ENCODE measurements at regions not wholly inside any gene's neighbourhood (a gene's known extent, or its start where the extent isn't known, plus 50 kb on each side); places are given as distances from the start of the nearest gene placed in this dataset.
"Not testable (repeated sequence)": the region's sequence is repeated elsewhere in the genome, so short reads cannot be mapped to it uniquely, and the experiment has no call there.

DNA sequence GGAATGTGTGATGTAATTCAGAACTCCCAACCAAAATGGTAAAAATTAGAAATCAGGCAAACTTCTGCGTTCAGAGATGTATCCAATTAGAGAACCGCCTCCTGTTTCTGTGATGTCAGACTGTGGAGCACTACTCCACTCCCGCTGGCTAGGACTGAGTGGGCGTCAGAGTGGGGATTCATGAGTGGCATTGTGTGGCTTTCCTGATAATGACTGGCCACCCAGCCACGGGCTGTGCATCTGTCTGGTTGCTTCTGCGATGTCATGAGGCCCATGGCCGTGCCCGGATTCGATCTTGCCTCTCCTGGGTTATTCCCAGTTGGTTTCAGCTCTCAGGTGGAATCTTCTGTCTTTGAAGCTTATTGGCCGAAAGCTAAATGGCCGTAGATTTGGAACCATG is 87.1 kb upstream of the KCNA1 start:
- no peak for DNase-seq (ENCODE audit: low spot score)

DNA sequence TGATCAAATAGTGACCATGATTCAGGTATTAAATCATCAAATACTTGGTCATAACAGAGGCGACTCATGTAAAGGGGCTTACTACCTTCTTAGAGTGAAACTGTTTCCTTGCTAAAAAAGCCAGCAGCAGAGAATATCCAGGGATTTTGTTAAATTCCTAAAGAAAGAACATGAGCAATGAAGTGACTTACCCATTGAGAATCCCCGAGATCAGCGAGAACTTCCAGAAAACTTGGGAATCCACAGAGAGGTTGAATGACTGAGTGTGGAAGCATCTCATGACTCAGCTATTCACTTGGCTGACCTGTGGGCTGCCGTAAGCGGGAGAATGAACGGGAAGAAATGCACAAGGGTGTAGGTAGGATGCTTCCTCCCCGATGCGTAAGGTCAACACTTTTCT is 85.3 kb upstream of the KCNA1 start:
- peak; percentile 63 for DNase-seq (ENCODE audit: low spot score)

DNA sequence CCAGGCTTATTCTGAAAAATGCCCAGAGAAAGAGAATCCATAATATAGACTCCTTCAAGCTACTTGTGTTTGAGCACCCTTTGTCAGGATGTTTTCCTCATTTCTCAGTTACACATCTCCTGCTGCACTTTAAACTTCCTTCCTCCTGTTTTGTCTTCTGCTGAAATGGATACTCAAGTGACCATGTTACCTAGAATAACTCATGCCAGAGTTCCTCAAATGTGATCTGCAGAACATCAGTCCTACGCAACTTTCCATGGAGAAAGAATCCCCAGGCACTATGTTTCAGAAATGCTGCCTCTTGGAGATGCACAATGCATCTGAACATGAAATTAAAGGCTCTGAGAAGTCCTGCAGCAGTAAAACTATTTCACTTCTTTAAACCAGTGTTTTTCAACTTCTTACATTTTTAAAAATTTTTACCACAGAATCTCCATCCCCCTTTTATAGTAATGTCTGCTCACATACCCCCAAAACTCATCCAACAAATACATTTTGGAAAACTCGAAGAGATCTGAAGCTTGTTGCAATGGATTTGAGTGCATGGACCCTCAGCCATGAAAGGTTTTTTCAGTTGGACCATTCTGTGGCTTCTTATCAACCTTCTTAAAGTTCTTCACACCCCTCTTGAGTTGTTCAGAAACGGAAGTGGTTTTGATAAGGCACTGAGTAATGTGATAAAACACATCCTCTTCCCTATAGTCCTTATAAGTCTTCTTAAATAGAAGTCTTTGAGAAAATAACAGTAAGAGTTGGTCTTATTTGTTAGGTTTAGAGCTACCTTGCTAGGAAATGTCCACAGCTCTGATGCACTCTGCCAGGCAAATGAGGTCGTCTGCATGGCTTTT is 84.5 kb upstream of the KCNA1 start:
- no peak for DNase-seq (ENCODE audit: low spot score)

DNA sequence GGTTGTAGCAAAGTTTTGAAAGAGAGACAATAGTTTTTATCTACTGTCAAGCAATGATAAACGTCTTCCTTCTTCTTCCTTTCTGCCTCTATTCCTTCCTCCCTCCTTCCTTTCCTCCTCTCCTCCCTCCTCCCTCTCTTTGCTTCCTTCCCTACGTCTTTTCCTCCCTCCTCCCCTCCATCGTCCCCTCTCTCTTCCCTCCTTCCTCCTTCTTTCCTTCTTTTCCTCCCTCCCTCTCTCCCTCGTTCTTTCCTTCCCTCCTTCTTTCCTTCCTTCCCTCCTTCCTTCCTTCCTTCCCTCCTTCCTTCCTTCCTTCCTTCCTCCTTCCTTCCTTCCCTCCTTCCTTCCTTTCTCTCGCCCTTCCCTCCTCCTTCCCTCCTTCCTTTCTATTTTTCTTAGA is 82.8 kb upstream of the KCNA1 start:
- DNase-seq (ENCODE audit: low spot score): no peak

DNA sequence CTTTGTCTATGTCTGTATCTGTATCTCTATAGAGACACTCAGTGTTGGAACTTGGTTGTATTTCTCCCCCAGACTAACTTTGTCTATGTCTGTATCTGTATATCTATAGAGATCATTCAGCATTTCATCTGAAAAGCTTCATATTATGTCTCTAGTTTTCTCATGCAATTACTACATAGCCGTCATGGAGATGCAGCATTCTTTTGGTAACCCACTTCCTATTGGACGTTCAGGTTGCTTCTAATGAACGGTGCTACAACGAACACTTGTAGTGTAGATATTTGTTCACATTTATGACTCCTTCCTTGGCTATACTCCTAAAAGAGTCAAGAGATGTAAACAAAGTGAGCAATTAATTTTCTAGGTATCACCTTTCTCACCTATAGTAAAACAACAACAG is 81.5 kb upstream of the KCNA1 start:
- DNase-seq (ENCODE audit: low spot score): no peak

DNA sequence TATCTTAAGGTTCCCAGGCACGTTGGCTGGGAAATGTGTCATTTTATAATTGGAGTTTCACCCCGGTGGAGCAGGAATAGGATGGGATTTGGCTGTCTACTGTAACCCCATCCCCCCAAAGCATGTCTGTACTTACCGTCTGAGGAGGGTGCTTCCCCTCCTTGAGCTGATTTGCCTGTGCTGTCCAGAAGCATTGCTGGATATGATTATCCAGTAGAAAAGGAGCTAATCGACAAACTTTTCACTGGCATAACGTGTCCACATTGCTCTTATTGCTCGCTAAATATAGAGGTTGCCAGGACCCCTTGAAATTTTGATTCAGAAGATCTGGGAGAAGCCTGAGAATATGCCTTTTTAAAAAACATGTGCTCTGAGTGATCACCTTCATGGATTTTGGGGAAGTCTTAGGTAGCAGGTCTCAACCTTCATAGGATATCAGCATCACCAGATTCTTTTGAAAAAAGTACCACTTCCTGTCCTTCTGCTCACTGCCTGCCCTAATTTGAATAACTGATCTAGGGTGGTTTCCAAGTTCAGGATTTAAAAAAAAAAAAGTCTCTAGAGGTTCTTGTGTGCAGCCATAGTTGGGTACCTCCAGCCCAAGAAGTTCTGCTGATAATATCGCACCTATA is 80.4 kb upstream of the KCNA1 start:
- DNase-seq (ENCODE audit: low spot score): no peak

DNA sequence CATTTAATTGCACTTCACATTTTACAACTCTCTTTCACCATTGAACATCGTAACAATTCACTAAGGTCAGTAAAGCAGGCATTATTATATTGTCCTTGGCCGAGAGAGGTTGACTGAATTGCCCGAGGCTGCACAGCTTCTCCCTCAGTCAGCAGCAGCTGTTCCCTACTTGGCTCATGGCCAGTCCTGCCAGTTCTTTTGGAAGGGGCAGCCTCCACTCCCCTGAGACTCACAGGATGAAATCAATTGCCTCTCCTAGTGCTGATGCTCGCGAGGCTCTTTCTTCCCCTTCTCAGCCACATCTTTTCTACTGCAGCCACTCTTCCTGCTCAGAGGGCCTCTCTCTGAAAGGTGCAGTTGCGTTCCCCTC is 79.9 kb upstream of the KCNA1 start:
- no peak for DNase-seq (ENCODE audit: low spot score)

DNA sequence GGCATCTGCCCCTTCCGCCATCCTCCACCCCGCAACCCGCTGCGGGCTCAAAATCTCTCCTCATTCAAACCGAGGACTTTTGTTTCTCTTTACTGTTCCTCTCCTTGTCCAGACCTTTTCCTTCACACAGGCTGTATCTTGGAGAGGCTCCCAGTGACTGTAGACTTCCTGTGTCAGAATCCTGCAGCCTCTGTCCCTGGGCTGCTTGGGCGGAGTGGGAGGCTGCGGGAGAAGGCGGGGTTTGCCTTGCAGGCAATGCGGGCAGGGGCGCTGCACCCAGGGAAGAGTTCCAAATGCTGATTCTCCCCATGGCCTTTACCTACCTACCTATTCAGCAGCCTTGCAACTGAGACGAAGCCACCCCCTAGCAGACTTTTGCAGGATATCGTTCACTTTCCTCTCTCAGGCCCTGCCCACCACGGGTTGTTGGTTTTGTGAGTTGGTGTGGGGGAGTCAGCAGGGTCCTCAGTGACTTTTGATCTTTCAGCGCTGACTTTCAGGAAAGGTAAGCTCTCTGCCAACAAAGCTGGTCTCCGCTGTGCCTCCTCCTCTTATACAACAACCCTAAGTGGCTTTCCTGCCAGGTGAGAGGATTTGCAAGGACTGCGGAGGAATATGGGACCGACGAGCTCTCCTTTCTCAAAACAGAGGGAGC is 79.0 kb upstream of the KCNA1 start:
- no peak for DNase-seq (ENCODE audit: low spot score)

DNA sequence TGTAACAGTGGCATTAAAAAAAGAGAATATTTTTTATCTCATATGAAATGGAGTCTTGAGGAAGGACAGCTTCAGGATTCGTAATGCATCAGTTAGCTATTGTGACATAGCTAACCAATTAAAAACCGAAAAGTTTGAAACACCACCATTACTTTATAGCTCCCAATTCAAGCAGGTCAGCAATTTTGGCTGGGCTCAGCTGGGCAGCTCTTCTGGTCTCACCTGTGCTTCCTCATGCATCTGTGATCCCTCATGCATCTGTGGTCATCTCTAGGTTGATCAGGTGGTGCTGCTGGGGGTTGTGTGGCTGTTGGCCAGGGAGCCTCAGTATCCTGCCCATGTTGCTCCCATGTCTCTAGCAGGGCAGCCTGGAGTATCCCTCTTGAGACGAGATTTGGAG is 76.7 kb upstream of the KCNA1 start:
- DNase-seq (ENCODE audit: low spot score): no peak

DNA sequence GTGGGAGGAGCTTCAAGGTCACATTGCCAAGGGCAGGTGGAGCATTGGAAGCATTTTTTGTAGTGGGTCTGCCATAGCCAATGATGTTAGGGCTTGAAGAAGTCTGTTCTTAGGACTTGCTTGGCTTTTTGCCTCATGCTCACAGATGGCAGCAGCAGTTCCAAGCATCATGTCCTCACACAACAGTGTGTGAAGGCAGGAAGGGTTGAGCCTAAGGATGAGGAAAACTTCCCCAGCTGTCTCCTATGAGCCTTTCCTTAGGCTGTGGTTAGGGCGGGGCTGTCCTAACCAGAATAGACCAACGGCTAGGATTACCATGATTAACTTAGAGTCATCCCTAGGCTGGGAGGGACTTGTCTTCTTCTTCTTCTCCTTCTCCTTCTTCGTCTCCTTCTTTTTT is 76.2 kb upstream of the KCNA1 start:
- DNase-seq (ENCODE audit: low spot score): no peak

DNA sequence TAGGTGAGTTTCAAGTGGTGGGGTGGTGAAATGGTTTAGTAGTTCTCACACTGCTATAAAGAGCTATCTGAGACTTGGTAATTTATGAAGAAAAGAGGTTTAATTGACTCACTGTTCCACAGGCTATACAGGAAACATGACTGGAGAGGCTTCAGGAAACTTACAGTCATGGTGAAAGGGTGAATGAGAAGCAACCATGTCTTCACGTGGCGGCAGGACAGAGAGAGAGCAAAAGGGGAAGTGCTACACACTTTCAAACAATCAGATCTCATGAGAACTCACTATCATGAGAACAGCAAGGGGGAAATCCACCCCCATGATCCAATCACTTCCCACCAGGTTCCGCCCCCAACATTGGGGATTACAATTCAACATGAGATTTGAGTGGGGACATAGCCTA is 67.3 kb upstream of the KCNA1 start:
- not testable (repeated sequence) for DNase-seq (ENCODE audit: low spot score)

DNA sequence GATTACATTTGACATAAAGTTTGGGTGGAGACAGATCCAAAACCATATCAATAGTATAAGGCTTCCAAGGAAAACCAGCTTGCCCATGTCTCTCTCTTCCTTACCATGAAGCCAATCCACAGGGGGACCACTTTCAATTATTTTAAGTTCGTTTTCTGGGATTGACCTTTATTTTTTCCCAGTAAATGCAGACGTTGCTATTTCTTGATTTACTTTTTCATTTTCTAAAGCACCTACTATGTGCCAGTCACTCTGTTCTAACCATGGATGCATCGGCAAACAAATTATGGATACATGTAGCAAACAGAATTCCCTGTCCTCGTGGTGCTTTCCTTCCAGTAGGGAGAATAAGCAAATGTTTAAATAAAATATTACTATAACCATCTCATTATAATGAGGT is 65.8 kb upstream of the KCNA1 start:
- no peak for DNase-seq (ENCODE audit: low spot score)

DNA sequence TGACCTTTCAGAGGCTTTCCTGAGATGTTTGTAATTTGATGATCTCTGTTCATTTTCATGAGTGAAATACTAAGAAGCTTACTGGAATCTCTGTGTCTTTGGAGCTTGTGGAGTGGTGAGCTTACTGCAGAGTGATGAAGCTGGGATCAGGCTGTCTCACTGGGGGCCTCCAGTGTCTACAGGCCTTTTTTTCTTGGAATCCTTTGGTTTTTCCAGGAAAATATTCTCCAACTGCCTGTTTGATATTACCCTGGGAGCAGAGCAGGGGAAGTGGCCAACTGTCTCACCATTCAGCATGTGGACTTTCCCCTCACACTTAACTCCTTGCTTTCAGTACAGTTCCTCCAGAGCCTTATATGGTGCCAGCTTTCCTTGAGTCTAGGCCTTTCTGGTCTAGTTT is 62.0 kb upstream of the KCNA1 start:
- DNase-seq (ENCODE audit: low spot score): no peak

DNA sequence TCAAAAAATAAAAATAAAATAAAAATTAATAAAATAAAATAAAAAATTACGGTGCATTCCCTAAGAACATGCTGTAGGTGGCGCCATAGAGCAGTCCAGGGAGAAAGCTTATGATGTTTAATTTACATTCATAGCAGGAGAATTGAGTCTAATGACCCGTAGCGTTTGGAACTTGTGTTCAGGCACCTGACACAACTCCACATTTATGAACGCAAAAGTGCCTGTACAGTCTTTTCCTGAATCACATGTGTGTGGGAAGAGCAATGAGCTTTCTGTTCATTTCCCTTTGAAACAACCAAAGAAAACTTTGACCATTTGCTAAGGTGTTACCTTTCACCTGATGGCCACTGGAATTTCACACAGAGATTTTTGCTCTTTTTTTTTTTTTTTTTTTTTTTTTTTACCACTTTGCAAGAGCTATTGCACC is 60.6 kb upstream of the KCNA1 start:
- peak; percentile 42 for DNase-seq (ENCODE audit: low spot score)

DNA sequence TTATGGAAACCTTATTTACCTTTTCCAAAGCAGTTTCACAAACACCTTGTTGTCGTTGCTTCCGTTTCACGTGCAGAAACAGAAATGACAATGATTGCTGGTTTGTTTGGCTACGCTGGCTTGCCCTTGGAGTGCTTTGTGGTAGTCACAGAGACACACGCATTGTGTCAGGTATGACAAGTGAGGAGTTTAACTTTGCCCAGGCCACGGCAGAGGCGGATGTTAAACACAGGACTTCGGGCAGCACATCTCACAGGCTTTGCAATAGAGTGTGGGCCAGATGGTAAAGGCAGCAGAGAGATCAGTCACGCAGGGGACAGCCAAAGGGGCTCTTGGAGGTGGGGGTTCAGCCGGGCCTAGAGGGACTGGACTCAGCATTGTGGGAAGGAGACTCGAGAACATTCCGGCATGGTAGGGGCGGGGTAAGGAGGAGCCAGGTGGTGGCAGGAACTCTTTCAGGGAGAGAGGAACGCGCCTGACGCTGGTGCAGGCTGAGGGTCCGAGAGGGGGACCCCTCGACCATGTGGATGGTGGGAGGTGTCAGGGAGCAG is 59.8 kb upstream of the KCNA1 start:
- no peak for DNase-seq (ENCODE audit: low spot score)

DNA sequence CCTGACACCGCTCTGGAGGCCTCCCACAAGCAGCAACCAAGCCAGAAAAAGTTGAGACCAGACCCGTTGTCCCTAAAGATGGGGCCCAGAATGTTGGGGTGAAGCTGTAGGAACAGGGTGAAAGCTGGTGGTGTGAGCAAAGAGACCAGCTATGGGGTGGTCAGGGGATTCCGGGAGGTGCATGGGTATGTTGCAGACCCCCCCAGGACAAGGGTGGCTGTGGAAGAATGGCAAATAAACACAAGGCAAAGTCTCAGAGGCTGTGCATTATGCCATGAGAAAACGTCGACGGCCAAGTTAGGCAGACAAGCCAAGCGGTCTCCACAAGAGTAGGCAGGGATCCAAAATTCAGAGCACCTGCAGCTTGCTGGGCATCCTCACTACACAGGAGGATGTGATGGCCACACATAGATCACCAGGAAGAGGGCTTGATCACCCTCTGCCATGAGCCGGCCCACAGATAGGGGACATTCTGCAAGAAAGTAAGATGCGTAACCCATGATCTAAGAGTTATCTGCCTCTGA is 58.8 kb upstream of the KCNA1 start:
- DNase-seq (ENCODE audit: low spot score): no peak

DNA sequence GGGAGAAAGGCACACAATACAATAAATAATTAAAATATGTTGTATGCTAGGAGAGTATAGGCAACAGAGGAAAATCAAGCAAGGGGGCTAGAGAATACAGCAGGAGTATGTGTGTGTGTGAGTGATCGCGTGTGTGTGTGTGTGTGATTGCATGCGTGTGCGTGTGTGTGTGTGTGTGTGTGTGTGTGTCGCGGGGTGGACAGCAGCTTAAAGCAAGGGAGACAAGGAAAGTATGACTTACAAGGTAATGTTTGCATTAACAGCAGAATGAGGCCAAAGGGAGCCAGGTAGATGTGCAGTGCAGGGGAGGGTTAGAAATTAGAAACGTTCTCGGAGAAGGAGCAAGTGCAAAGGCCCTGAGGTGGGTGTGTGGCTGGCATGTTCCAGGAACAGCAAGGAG is 57.4 kb upstream of the KCNA1 start:
- DNase-seq (ENCODE audit: low spot score): no peak

DNA sequence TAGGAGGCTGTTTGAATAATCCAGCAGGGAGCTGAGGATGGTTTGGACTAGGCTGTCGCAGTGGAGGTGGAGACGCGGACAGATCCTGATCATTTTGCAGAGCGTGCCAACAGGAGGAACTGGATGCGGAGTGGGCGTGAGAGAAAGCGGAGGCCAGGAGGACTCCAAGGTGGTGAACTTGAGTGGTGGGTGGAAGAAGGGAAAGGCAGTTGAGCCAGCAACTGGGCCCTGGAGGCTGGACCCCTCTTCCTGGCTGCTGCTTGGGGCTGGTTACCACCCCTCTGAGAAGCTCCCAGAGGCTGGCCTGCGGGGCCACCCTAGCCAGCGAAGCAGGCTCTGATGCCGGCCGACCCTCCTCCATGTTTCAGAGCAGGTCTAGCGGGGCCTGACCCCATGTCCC is 56.8 kb upstream of the KCNA1 start:
- no peak for DNase-seq (ENCODE audit: low spot score)

DNA sequence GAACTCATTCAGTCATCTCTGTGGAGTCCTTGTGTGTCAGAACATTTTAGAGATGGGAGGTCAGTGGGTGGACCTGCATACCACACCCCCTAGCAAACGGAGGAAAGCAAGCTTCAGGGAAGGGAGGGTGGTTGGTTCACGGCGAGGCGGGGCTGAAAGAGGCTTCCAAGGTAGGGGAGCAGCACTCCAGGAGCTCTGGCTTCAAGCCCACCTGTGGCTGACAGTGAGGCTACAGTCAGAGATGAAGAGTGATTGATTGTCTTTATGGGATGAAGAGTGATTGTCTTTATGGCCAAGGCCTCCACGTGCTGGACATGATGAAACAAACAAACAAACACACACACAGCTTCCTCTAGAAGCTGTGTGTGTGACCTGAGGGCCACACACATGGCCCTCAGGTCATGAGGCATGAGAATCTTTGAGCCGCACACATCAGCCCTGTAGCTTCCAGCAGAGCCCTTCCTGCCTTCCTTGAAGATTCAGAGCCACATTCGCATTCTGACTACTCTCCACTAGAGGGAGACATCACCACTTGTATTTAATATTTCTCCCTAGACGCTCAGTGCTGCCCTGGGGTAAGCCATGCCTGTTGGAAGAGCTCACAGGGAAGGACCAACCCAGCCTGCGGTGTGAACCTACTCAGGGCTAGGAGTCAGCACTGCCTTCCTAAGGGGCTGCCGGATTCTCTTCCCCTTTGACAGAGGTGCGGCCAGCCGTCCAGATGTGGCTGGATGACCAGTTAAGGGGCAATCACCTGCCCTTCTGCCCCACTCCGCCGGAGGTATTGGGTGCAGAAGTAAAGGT is 54.4 kb upstream of the KCNA1 start:
- peak; percentile 81 for DNase-seq (ENCODE audit: low spot score)

DNA sequence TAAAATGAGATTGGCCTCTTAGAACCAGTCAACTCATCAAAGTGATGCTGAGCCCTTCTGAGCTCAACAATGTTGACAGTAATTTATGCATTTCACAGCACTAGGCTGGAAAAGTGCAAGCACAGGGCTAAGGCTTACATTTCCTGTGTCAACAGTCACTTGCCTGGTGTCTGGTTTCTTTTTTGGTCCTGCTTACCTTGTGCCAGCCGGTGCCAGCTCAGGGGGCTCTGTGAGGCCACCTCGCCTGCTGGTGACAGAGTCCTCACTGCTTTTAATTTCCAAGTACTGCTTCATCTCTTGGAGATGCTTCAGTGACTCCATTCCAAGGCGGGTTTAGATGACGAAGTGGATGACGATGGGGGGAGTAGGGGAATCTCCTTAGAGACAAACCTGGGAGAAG is 53.1 kb upstream of the KCNA1 start:
- no peak for DNase-seq (ENCODE audit: low spot score)

DNA sequence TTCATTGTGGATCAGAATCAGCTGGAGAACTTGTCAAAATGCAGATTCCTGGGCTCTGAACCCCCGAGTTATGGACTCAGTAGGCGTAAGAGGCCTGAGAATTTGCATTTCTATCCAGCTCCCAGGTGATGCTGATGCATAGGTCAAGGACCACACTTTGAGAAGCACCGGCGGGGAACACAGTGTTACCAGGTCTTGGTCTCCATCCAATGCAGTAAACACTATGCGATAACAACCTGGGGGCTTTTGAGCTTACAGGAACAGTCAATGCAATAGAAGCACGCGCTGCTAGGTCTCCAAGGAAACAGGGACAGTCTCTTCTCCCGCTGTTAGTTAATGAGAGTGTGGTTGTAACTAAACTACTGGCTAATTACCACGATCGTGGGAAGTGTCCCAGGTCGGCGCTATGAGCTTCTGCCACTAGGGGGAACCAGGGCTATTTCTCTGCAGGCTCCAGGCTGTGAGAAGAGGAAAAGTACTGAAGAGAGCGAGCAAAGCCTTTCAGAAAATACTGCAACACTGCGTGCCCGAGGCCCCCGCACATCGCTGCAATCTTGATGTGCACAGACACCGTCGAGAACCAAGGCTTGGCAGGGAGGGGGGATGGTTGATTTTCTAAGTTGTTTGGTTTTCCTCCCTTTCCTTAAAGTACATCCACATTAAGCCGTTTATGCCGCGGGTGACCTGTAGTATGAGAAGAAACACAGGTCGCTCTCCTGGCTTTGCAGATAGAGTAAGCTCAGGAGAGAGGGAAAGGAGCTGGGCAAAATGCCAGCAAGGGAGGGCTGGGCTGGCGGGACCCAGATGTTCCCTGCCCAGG is 52.0 kb upstream of the KCNA1 start:
- peak; percentile 75 for DNase-seq (ENCODE audit: low spot score)
